GM18867 (cell line): ENCODE measurements at regions not wholly inside any gene's neighbourhood (a gene's known extent, or its start where the extent isn't known, plus 50 kb on each side); places are given as distances from the start of the nearest gene placed in this dataset.
A peak's percentile ranks its signal among the peaks of the same experiment; 100 is the strongest.
"Not testable (repeated sequence)": the region's sequence is repeated elsewhere in the genome, so short reads cannot be mapped to it uniquely, and the experiment has no call there.

Experiments used
- ATAC-seq: cut with Tn5 transposase; IDR thresholded peaks from one replicate; pipeline ENCODE4 v1.9.1; 2021; ENCODE audit warnings: mild to moderate bottlenecking, moderate library complexity; ENCODE audit not compliant: unreplicated experiment

DNA sequence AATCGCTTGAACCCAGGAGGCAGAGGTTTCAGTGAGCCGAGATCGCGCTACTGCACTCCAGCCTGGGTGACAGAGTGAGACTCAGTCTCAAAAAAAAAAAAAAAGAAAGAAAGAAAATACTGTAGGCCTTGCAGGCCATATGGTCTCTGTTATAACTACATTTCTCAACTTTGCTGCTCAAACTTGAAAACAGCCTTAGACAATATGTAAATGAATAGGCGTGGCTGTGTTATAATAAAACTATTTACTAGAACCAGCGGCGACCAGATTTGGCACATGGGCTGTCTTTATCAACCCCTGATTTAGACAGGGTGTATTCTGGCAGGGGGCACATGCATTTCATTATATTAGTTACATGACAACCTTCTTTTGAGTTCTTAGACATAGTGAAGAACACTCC lies 130.0 kb downstream of the C9orf152 start:
- no peak for ATAC-seq

DNA sequence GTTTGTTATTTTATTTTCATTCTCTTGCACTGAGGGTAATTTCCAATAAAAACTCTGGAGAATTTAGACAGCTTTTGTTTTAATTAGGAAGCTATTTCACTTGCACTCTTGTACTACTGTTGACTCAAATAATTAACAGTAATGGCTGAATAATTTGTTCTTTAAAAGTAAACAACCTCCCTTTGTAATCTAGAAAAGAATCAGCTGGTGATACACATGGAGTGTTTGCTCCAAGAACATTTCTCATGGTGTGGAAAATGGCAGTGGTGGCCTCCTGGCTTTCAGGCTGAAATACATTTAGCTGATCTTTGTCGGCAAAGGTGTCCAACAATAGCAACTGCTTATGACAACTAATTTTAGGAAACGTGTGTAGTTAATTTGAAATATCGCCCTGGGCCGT lies 129.4 kb downstream of the C9orf152 start:
- no peak for ATAC-seq

DNA sequence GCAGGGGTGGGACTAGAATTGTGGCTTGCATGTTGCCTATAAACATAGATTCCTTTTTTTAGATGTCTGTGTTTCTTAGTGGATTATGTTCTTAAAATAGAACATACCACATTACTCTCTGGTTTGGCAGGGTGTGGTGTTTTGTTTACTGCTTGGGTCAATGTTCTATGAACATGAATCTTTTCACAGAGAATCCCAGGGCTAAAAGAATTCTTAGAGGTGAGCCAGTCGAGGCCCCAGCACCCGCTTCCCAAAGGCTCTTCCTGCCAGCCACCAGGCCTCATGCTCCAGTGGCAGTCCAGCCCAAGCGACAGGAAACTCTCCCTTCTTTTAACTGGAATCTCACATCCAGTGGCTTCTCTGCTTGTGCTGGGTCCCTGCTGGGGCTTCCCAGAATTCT lies 126.6 kb downstream of the C9orf152 start:
- no peak for ATAC-seq

DNA sequence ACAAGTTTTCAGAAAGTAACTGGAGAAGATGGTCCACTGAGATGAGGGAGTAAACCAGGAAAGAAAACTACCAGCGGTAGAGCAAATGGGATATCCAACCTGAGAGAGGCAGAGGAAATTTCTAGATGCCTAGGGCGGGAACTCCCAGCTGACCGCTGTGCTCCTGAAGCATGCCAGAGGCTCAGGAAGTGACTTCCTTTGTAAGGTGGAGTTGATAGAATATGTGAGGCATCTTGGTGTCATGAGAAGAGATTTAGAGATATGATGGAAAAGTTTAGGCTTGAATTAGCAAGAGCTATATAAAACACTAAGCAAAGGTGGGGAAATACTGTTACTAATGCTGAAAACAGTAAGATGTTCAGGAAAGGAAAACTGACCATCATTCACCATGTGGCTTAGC lies 124.1 kb downstream of the C9orf152 start:
- no peak for ATAC-seq

DNA sequence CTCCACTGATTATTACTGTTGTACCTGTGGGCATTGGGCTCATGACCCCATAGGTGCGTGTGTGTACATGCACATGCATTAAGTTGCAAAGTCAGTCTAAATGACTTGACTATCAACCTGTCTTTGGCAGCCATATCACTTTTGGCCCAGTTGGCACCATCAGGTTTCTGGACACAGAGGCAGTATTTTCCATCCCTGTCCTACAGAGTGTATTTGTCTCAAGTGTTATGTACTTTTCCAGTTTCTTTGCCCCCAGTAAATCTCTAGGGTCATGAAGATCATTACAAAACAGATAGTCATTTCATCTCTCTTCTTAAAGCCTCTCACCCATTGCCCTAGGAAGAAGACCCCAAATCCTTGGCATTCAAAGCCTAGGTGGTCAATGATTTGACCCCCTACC lies 121.4 kb downstream of the C9orf152 start:
- no peak for ATAC-seq

DNA sequence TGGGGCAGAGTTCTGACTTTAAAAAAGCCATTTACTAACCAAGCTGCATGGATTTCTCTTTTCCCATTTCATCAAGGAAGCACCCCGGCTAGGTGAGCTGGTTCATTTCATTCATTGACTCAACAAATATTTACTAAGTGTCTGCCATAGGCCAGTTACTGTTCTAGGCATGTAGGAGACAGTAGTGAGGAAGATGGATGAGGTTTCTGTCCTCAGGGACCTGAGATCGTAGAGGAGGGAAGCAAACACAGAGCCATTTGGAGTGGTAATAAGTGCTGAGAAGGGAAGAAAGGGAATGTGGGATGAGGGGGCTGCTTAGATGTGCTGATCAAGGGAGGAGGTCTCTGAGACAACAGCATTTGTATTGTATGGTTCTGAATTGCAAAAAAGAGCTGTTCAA lies 120.4 kb downstream of the C9orf152 start:
- ATAC-seq = no peak

DNA sequence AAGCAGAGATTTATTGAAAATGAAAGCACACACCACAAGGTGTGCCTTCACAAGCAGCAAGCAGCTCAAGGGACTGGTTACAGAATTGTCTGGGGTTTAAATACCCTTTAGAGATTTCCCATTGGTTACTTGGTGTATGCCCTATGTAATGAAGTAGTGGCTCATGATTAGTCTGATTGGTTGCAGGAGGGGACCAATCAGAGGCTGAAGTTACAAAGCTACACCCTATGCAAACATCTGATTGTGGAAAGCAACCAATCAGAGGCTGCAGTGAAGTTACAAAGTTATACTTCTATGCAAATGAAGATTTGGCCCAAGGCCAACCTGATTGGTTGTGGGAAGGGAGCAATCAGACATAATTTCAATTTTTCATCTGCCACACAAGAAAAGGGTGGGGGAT lies 119.9 kb downstream of the C9orf152 start:
- ATAC-seq = peak; percentile 56

DNA sequence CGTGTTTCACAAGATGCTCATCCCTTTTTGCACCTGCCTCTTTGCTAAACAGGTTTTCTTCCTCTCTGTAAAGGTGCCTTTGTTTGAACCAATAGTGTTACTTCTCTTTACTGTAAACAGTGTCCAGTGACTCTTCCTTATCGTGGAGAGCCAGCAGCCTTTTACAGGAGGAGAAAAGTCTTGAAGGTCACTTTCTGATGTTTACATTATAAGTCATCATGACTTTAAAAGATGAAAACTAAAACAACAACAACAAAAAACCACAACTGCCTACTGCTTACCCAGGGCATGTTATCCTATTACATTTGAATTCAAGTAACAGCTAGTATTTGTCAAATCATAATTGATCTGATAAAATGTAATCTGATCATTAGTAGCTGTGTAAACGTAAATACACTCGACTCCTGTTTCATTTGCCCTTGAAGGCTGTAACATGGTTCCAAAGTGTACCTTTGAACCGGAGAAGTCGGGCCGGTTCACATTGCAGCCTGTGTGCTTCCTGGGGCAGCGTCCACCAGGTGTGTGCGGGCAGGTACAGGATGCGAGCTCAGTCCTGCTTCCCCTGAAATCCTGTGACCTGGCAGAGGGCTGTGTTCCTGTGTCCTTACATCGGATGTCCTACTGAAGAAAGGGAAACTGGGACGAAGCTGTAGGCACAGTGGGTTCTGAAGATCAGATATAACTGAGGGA lies 118.1 kb downstream of the C9orf152 start:
- no peak for ATAC-seq

DNA sequence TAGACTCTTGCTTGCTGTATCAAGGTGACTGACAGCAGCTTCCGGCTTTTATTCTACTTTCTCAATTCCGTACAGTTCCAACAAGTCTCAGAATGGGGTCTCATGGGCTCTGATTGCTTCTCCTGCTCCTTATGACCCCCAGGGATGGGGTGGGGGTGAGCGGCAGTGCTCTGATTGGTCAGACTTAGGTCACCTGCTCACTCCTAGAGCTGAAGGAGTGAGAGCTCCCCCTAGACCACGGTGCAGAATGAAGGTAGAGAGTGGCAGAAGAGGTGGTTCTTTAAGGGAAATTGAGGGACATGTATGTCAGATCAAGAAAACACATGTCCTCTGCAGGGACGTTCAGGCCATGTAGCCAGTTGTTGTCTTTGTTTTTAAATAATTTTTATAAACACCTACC lies 115.2 kb downstream of the C9orf152 start:
- no peak for ATAC-seq

DNA sequence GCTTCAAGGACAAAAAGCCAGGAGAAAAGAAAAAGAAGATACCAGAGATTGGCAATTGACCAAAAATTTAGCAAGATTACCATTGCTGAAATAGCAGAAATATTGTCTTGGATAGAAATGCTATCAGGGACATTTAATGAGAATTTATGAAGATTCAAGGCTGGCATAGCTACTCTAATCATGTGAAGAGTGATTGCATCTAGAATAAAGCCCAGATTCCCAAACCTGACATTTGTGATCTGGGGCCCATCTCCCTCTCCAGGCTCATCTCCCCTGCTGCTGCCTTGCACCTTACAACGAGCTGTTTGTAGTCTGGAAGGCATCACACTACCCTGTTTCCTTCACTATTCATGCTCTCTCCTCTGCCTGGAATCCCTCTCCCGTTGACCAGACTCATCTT lies 114.5 kb downstream of the C9orf152 start:
- ATAC-seq = no peak

DNA sequence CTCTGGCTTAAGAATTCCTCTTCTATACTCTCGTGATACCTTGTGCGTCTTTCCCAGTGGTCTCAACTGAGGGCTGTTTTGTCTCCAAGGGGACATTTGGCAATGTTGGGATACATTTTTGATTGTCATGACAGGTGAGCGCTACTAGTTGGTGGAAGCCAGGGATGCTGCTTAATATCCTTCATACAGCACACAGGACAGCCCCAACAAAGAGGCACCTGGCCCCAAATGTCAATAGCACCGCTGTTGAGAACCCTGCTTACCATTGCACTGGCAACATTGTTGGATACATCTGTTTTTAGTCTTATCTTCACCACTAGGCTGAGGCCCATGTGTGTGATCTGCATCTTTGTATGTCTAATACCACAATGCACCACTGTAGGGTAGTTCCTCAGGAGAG lies 114.1 kb downstream of the C9orf152 start:
- ATAC-seq = no peak

DNA sequence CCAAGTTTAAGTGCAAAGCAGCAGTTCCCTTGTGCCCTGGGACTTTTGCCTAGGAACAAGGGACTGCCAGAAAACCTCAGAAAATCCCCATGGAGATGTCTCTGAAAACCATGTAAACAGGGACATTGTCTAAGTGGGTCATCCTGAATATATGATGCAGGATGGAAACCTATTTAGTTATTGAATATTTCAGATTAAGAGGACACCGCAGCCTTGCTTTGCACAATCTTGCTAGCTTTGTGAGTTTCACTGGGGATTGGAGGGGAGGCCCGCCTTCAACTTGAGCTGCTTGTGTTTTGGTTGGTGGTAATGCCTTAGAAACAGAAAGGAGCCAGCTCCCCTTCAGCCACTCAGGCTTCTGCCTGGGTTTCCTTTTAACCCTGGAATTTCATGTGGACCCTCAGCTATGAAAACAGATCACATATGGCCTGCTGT lies 112.8 kb downstream of the C9orf152 start:
- ATAC-seq = no peak

DNA sequence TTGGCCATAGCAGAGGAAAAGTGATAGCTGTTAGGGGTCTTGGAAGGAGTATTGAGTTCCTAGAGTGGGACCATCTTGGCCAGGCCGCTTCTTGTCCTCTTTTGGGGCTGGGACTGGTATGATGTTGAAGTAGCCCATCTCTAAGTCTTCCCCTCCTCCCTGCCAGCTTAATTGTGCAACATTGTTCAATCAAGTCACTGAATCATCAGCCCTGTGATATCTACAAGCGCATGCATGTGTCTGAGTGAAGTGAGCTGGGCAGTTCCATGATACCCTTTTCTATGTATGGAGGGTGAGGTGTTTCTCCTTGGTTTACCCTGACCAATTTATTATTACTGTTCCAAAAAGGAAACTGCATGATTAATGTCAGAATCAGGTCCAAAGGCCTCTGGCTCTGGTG lies 112.2 kb downstream of the C9orf152 start:
- ATAC-seq = no peak

DNA sequence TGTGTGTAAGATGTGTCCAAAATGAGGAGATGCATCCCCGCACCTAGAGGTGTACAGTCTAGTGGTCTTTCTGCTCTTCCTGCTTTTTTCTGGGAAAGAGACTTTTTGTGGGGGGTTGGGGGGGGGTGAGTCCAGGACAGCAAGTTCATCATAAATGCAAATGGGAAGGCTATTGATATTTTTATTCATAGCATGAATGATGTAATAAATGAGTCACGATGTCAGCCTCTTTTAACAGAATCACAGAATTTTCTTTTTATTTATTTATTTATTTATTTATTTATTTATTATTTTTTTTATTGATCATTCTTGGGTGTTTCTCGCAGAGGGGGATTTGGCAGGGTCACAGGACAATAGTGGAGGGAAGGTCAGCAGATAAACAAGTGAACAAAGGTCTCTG lies 111.3 kb downstream of the C9orf152 start:
- ATAC-seq = not testable (repeated sequence)

DNA sequence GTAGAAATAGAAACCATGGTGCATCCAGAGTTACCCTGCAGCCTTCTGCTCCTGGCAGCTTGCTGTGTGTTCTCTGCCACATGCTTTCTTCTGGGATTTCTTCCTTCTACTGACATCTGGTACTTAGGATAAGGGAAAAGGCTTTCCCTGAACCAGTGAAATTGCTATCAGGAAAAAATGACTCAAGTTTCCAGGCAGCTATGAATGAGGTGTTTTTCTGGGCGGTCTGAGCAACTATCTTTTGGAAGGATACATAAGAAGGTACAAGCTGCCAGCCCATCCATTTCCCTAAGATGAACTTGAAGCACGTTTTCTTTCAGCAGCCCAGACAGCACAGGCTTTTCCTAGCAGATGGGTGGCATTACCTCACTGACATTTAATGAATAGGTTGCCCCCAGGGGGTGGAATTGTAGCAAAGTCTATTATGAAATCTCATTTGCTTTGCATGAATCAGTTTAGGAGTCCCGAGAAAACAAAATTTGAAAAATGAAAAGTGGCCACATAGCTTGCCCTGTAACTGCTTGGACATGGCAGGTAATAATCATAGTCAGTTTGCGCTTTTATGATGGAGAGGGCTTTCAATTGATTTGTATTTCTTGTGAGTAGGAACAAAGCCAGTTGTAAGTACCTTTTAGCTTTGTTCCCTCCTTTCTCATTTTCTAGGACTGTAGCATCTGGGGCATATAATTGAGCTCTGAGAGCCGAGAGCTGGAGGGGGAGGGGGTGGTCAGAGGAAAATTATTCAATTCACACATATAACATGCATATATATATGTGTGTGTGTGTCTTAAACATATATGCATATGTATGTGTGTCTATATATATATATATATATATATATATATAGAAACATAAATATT lies 108.5 kb downstream of the C9orf152 start:
- no peak for ATAC-seq

DNA sequence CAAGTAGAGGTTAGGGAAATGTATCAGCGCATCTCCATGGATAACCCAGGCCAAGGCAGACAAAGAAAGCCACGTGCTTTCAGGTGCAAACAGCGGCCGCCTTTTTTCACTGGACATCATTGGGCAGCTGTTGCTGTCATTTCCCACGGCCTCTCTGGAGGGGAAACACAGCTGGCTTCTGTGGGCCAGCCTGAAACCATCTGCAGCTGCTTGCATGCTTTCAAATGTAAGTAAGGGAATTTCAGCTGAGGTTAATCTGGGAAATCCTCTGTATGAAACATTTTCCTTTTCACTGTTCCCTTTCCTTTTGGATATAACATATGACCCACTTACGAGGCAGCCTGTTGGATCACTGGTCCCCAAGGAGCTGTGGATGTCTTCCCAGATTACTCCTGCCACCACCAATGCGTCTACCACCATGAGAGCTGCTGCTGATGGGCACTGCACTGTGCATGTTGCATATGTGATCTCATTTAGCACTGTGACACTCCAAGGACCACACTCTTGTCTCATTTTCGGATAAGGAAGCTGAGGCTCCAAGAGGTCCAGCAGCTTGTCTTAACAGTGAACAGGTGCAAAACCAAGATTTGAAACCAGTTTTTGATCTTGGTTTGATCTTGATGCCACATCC lies 106.3 kb downstream of the C9orf152 start:
- peak; percentile 79 for ATAC-seq

DNA sequence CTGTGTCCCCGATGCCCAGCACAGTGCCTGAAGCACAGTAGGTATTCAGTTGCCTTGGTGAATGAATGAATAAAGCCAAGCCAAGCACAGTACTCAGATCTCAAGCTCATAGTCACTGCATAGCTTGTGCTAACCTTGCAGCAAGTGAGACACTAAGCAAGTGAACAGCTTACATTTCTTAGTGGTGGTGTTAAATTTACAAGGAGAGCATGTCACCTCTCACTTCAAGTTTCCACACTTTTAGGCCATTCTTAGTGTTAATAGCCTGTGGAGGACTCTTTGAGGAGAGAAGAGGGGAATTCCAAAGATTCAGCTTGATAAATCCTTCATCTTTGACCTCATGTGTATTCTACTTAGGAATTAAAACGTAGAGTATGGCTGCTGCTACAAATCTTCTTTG lies 104.7 kb downstream of the C9orf152 start:
- no peak for ATAC-seq

DNA sequence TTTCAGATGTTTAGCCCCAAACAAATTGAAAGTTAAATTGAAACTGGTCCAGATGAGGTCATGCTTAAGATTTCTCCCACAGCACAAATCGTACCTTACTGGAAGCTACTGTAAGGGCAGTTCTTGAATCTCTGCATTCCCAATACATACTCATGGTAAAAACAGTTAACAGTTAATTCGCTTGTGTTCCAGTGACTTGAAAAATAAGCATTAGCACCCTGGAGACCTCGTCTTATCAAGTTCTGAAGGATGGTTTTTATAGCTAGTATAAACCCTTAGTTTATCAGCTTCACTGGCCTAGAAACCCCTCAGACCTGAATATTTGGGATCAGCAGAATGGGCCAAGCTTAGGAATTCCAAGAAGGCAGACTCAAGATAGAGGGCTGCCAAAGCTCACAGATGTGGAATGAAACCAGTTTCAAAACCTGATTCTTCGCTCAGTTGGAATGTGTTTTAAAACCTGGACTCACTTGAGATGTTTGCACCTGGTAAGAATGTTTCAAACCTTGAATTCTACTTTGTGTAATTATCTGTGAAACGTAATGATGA lies 103.6 kb downstream of the C9orf152 start:
- no peak for ATAC-seq

DNA sequence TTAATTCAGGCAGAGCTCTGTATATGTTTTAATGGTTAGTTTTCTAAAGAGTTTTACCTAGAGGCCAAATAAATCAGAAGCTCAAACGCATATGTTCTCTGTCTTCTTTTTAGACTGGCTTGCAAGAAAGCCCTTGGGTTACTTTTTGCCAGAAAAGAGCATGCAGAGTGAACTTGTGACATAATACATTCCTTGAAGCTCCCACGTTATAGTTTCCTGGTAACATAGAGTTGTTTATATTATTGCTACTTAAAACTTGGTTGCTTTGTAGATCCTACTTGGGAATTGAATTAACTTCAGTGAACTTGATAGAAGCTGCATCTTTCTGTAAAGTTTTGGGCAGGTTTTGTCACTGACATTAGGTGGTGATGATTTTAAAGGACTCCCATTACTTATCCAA lies 102.9 kb downstream of the C9orf152 start:
- ATAC-seq = no peak

DNA sequence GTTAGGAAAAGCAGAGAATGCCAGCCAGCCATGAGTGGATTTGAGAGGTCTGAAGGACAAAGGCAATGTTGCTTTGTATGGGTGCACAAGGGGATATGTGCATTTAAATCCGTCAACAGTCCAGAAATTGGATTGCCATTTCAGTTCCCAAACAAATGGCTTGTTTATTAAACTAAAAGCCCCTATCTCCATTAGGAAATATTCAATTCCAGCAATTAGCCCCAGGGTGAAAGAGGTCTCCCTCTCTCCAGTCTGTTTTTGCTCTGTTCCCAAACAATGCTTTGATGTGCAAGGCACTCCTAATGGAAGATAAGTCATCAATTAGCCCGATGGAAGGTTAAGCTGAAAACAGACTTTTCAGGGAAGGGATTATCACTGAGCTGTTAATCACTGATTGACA lies 101.3 kb downstream of the C9orf152 start:
- no peak for ATAC-seq

DNA sequence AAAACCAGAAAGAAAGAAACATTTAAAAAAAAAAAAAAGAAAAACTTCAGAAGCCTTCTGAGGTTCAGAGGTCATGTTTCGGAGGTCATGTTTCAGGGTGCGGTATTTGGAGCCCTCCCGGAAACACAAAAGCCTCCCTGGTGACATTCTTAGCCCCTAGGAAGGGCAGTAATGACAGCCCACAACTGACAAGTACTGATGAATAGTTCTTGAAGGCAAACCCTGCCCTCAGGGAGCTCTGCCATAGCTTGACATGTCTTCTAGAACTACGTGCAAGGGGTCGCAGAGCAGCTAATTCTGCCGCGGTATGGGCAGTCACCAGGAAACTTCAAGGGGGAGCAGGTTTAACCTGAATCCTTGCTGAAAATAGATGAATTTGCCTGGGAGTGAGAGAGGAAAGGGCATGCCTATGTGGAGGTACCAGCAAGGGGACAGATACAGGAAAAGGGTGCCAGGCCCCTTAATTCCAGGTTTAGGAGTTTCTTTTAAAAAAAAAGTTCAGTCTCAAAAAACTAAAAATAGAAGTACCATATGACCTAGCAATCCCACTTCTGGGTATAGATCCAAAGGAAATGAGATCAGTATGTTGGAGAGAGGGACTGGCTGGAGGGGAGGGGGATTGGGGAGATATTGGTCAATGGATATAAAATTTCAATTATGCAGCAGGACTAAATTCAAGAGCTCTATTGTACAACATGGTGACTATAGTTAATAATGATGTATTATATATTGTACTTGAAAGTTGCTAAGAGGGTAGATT lies 98.4 kb downstream of the C9orf152 start:
- no peak for ATAC-seq
